Activated B cell treated with CpG ODN at 0.5 μM for 24 hours (primary cell): ENCODE measurements at regions not wholly inside any gene's neighbourhood (a gene's known extent, or its start where the extent isn't known, plus 50 kb on each side); places are given as distances from the start of the nearest gene placed in this dataset.

Experiments
- ATAC-seq: fragments of 200-7000 bp; cut with Tn5 transposase; one replicate; pipeline ENCODE4 v1.10.0; 2021; ENCODE audit warnings: low read depth, mild to moderate bottlenecking, moderate library complexity
- CTCF ChIA-PET: fragments of 350-600 bp; sonication (Branson Sonifier 250); formaldehyde crosslinking; loops from one replicate; lab custom pipeline; 2021; ENCODE audit warnings: antibody characterized with exemption; lab: Charles Lee
- POLR2A ChIA-PET: fragments of 350-600 bp; sonication (Branson Sonifier 250); formaldehyde crosslinking; loops from one replicate; lab custom pipeline; 2021; ENCODE audit warnings: antibody characterized with exemption; lab: Charles Lee
- DNase-seq: peaks from one replicate; pipeline ENCODE4 v3.0.0; 2022
- H3K27ac Mint-ChIP-seq: one replicate; pipeline ENCODE4 v1.8.0; 2020; ENCODE audit warnings: mixed read lengths
- H3K27me3 Mint-ChIP-seq: one replicate; pipeline ENCODE4 v1.8.0; 2021; ENCODE audit warnings: mixed read lengths
- H3K36me3 Mint-ChIP-seq: one replicate; pipeline ENCODE4 v1.8.0; 2021; ENCODE audit warnings: low read depth, mixed read lengths
- H3K4me1 Mint-ChIP-seq: one replicate; pipeline ENCODE4 v1.8.0; 2021; ENCODE audit warnings: mixed read lengths
- H3K4me3 Mint-ChIP-seq: one replicate; pipeline ENCODE4 v1.8.0; 2020; ENCODE audit warnings: mild to moderate bottlenecking, mixed read lengths
- H3K9me3 Mint-ChIP-seq: one replicate; pipeline ENCODE4 v1.8.0; 2020; ENCODE audit warnings: mixed read lengths
- CTCF ChIP-seq: fragments of 200-600 bp; IDR thresholded peaks from one replicate; pipeline ENCODE4 v1.8.0; 2022; ENCODE audit warnings: antibody characterized with exemption, mild to moderate bottlenecking
- intact Hi-C: fragments of 100-400 bp; cut with micrococcal nuclease; formaldehyde crosslinking; loops from one replicate; pipeline ENCODE4 v1.15.1; 2024

- no peak for TF ChIP-seq CTCF
- DNase-seq (no peak), ATAC-seq (no peak)
- Mint-ChIP-seq H3K27me3 (no peaks in the 10 kb centered on the region), H3K9me3 (no peaks in the 10 kb centered on the region), H3K27ac (no peak overlapping the region), H3K36me3 (no peaks in the 10 kb centered on the region), H3K4me1 (no peaks in the 10 kb centered on the region), H3K4me3 (no peak overlapping the region)
- ChIA-PET CTCF (no interaction called here), POLR2A (no interaction called here)
- intact Hi-C loops = no loop called here
Measured at GRCh38 chr2:198811198-198811597, 646.5 kb downstream of the SATB2 start.

- POLR2A ChIA-PET = no interaction called here
- Mint-ChIP-seq H3K27ac (no peak overlapping the region), H3K9me3 (no peaks in the 10 kb centered on the region)
Measured at GRCh38 chr2:198809976-198810375, 647.8 kb downstream of the SATB2 start.

GRCh38 chr2:198807131-198807530 lies 650.6 kb downstream of the SATB2 start:
- H3K4me3 Mint-ChIP-seq = no peak overlapping the region
- TF ChIP-seq CTCF = no peak
- no peaks in the 10 kb centered on the region for H3K27me3 Mint-ChIP-seq
- H3K27ac Mint-ChIP-seq = no peak overlapping the region
- intact Hi-C loops = no loop called here
- CTCF ChIA-PET = no interaction called here
- no peaks in the 10 kb centered on the region for H3K36me3 Mint-ChIP-seq
- no peak for ATAC-seq
- no peaks in the 10 kb centered on the region for H3K4me1 Mint-ChIP-seq
- POLR2A ChIA-PET = no interaction called here
- no peak for DNase-seq
- no peaks in the 10 kb centered on the region for H3K9me3 Mint-ChIP-seq

More at GRCh38 chr2:198809976-198810375, 647.8 kb downstream of the SATB2 start:
- CTCF ChIA-PET = no interaction called here
- no peak for ATAC-seq
- Mint-ChIP-seq H3K36me3 (no peaks in the 10 kb centered on the region), H3K4me1 (no peaks in the 10 kb centered on the region), H3K4me3 (no peak overlapping the region), H3K27me3 (no peaks in the 10 kb centered on the region)
- no peak for DNase-seq
- intact Hi-C loops = no loop called here
- no peak for TF ChIP-seq CTCF

- H3K4me1 Mint-ChIP-seq = no peaks in the 10 kb centered on the region
- CTCF ChIA-PET = no interaction called here
Measured at GRCh38 chr2:198795419-198795818, 662.3 kb downstream of the SATB2 start.

GRCh38 chr2:198791623-198792022 lies 666.1 kb downstream of the SATB2 start:
- Mint-ChIP-seq H3K4me1 (no peaks in the 10 kb centered on the region), H3K27ac (no peak overlapping the region), H3K36me3 (no peaks in the 10 kb centered on the region), H3K9me3 (peaks cover 2% of the 10 kb centered on the region), H3K27me3 (no peaks in the 10 kb centered on the region), H3K4me3 (no peak overlapping the region)
- intact Hi-C loops = no loop called here
- TF ChIP-seq CTCF = no peak
- CTCF ChIA-PET = no interaction called here
- POLR2A ChIA-PET = no interaction called here
- DNase-seq (no peak), ATAC-seq (no peak)

More at GRCh38 chr2:198795419-198795818, 662.3 kb downstream of the SATB2 start:
- TF ChIP-seq CTCF = no peak
- Mint-ChIP-seq H3K27me3 (no peaks in the 10 kb centered on the region), H3K27ac (no peak overlapping the region), H3K36me3 (no peaks in the 10 kb centered on the region), H3K9me3 (peaks cover 6% of the 10 kb centered on the region), H3K4me3 (no peak overlapping the region)
- POLR2A ChIA-PET = no interaction called here
- DNase-seq = no peak
- ATAC-seq = no peak
- intact Hi-C loops = no loop called here
